ENCODE measurements at regions not wholly inside any gene's neighbourhood (a gene's known extent, or its start where the extent isn't known, plus 50 kb on each side); places are given as distances from the start of the nearest gene placed in this dataset.

DNA sequence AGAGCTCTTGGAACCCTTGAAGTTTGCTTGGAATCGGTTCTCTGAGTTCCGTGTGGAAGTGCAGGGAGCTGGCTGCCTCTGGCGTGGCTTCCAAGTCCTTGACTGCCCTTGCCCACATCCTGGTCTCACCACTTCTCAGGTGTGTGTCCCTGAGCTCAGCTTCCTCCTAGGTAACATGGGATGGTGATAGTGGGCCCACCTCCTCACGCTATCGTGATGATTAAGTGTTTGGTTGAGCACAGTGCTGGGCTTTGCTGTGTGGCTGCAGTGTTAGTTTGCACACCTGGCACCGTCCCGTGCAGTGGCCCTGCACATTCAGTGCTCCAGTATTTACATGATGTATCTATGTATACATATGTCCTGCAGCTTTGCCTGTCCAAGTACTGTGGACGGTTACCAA lies 81.5 kb downstream of the CLDN34 start:
- TF ChIP-seq, protein P1, sequence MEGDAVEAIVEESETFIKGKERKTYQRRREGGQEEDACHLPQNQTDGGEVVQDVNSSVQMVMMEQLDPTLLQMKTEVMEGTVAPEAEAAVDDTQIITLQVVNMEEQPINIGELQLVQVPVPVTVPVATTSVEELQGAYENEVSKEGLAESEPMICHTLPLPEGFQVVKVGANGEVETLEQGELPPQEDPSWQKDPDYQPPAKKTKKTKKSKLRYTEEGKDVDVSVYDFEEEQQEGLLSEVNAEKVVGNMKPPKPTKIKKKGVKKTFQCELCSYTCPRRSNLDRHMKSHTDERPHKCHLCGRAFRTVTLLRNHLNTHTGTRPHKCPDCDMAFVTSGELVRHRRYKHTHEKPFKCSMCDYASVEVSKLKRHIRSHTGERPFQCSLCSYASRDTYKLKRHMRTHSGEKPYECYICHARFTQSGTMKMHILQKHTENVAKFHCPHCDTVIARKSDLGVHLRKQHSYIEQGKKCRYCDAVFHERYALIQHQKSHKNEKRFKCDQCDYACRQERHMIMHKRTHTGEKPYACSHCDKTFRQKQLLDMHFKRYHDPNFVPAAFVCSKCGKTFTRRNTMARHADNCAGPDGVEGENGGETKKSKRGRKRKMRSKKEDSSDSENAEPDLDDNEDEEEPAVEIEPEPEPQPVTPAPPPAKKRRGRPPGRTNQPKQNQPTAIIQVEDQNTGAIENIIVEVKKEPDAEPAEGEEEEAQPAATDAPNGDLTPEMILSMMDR (IDR thresholded peaks at IDR 0.05): no peak
- no peak for TF ChIP-seq EP300 (IDR thresholded peaks at IDR 0.05)
- TF ChIP-seq POLR2A (IDR thresholded peaks at IDR 0.05; ENCODE audit: low read depth): no peak
- TF ChIP-seq POLR2AphosphoS5 (IDR thresholded peaks at IDR 0.05): no peak

All from esophagus muscularis mucosa (tissue), 4 donors.